ENCODE measurements at regions not wholly inside any gene's neighbourhood (a gene's known extent, or its start where the extent isn't known, plus 50 kb on each side); places are given as distances from the start of the nearest gene placed in this dataset.

GRCh38 chr2:147232225-147232669 is 612.6 kb upstream of the ACVR2A start:
- Histone ChIP-seq H3K36me3 (replicated peaks in 1 of 2; ENCODE audit: control extremely low read depth in 1 of 2, control insufficient read depth in 1 of 2, extremely low read depth in 1 of 2, insufficient read depth in 2 of 2, low read length in 1 of 2) (no peaks in the 10 kb centered on the region), H3K4me3 (ENCODE audit: control extremely low read depth in 1 of 5, extremely low read depth in 1 of 5, insufficient read depth in 1 of 5, low read depth in 2 of 5, low read length in 4 of 5) (no peak overlapping the region), H2AFZ (ENCODE audit: insufficient read depth, low read depth, low read length, poor library complexity, severe bottlenecking) (no peak overlapping the region), H3K4me1 (ENCODE audit: control insufficient read depth in 2 of 2, insufficient read depth in 2 of 2, low read length in 2 of 2) (no peaks in the 10 kb centered on the region), H3K27ac (ENCODE audit: low read length in 2 of 2) (no peak overlapping the region), H3K27me3 (replicated peaks in 1 of 4; ENCODE audit: control extremely low read depth in 1 of 4, control insufficient read depth in 3 of 4, insufficient read depth in 4 of 4, low read length in 3 of 4) (no peaks in the 10 kb centered on the region), H3K9me3 (ENCODE audit: control extremely low read depth in 1 of 3, control insufficient read depth in 2 of 3, insufficient read depth in 1 of 3, low read length in 2 of 3) (no peaks in the 10 kb centered on the region), H3K79me2 (ENCODE audit: control insufficient read depth, insufficient read depth, low read length) (no peaks in the 10 kb centered on the region), H3K4me2 (replicated peaks; ENCODE audit: low read depth, low read length, poor library complexity, severe bottlenecking) (no peak overlapping the region), H4K20me1 (ENCODE audit: control insufficient read depth, insufficient read depth, low read length, poor library complexity, severe bottlenecking) (no peaks in the 10 kb centered on the region), H3K9ac (ENCODE audit: low read length) (no peak overlapping the region)
- no peak for TF ChIP-seq EZH2 (IDR thresholded peaks at IDR 0.05; ENCODE audit: borderline replicate concordance, insufficient read depth, low read depth, low read length, poor library complexity, severe bottlenecking)
- TF ChIP-seq, protein P1, sequence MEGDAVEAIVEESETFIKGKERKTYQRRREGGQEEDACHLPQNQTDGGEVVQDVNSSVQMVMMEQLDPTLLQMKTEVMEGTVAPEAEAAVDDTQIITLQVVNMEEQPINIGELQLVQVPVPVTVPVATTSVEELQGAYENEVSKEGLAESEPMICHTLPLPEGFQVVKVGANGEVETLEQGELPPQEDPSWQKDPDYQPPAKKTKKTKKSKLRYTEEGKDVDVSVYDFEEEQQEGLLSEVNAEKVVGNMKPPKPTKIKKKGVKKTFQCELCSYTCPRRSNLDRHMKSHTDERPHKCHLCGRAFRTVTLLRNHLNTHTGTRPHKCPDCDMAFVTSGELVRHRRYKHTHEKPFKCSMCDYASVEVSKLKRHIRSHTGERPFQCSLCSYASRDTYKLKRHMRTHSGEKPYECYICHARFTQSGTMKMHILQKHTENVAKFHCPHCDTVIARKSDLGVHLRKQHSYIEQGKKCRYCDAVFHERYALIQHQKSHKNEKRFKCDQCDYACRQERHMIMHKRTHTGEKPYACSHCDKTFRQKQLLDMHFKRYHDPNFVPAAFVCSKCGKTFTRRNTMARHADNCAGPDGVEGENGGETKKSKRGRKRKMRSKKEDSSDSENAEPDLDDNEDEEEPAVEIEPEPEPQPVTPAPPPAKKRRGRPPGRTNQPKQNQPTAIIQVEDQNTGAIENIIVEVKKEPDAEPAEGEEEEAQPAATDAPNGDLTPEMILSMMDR (IDR thresholded peaks at IDR 0.05), result no peak
- CTCF ChIA-PET, result no interaction called here
- POLR2A ChIA-PET, result no interaction called here
- ATAC-seq (ENCODE audit: low read depth), result no peak
- no peaks in the 10 kb centered on the region for H3K27me3 Mint-ChIP-seq
- intact Hi-C loops (cut with micrococcal nuclease), result no loop called here
- H3K4me1 Mint-ChIP-seq, result no peaks in the 10 kb centered on the region
- H3K27ac Mint-ChIP-seq, result no peak overlapping the region
- DNase-seq, result no peak
- H3K9me3 Mint-ChIP-seq (ENCODE audit: insufficient read depth), result no peaks in the 10 kb centered on the region
- H3K4me3 Mint-ChIP-seq, result no peak overlapping the region
- 75% methylated on average over 2 of the region's 3 CpGs for WGBS (ENCODE audit: insufficient coverage)

- DNase-seq, result no peak
- no peak overlapping the region for H2AFZ ChIP-seq (ENCODE audit: insufficient read depth, low read depth, low read length, poor library complexity, severe bottlenecking)
These were observed 613.2 kb upstream of the ACVR2A start for GRCh38 chr2:147231607-147232006.

More at GRCh38 chr2:147231607-147232006, 613.2 kb upstream of the ACVR2A start:
- H4K20me1 ChIP-seq (ENCODE audit: control insufficient read depth, insufficient read depth, low read length, poor library complexity, severe bottlenecking), result no peaks in the 10 kb centered on the region
- intact Hi-C loops (cut with micrococcal nuclease), result no loop called here
- Mint-ChIP-seq H3K27me3 (no peaks in the 10 kb centered on the region), H3K4me3 (no peak overlapping the region), H3K27ac (no peak overlapping the region), H3K4me1 (no peaks in the 10 kb centered on the region), H3K9me3 (ENCODE audit: insufficient read depth) (no peaks in the 10 kb centered on the region)
- H3K9ac ChIP-seq (ENCODE audit: low read length), result no peak overlapping the region
- no peak for ATAC-seq (ENCODE audit: low read depth)
- no peaks in the 10 kb centered on the region for H3K9me3 ChIP-seq (ENCODE audit: control extremely low read depth in 1 of 3, control insufficient read depth in 2 of 3, insufficient read depth in 1 of 3, low read length in 2 of 3)
- no peak overlapping the region for H3K4me3 ChIP-seq (ENCODE audit: control extremely low read depth in 1 of 5, extremely low read depth in 1 of 5, insufficient read depth in 1 of 5, low read depth in 2 of 5, low read length in 4 of 5)
- ChIA-PET CTCF (no interaction called here), POLR2A (no interaction called here)
- no peaks in the 10 kb centered on the region for H3K36me3 ChIP-seq (replicated peaks in 1 of 2; ENCODE audit: control extremely low read depth in 1 of 2, control insufficient read depth in 1 of 2, extremely low read depth in 1 of 2, insufficient read depth in 2 of 2, low read length in 1 of 2)
- H3K79me2 ChIP-seq (ENCODE audit: control insufficient read depth, insufficient read depth, low read length), result no peaks in the 10 kb centered on the region
- TF ChIP-seq, protein P1 (IDR thresholded peaks at IDR 0.05), result no peak
- TF ChIP-seq EZH2 (IDR thresholded peaks at IDR 0.05; ENCODE audit: borderline replicate concordance, insufficient read depth, low read depth, low read length, poor library complexity, severe bottlenecking), result no peak
- H3K27me3 ChIP-seq (replicated peaks in 1 of 4; ENCODE audit: control extremely low read depth in 1 of 4, control insufficient read depth in 3 of 4, insufficient read depth in 4 of 4, low read length in 3 of 4), result no peaks in the 10 kb centered on the region
- H3K4me2 ChIP-seq (replicated peaks; ENCODE audit: low read depth, low read length, poor library complexity, severe bottlenecking), result no peak overlapping the region
- no peaks in the 10 kb centered on the region for H3K4me1 ChIP-seq (ENCODE audit: control insufficient read depth in 2 of 2, insufficient read depth in 2 of 2, low read length in 2 of 2)
- no CpG with 5 or more reads among the region's 2 CpGs for WGBS (ENCODE audit: insufficient coverage)
- no peak overlapping the region for H3K27ac ChIP-seq (ENCODE audit: low read length in 2 of 2)
